Activated CD8-positive, alpha-beta memory T cell treated with anti-CD3 and anti-CD28 coated beads for 4 hours (primary cell): ENCODE measurements at regions not wholly inside any gene's neighbourhood (a gene's known extent, or its start where the extent isn't known, plus 50 kb on each side); places are given as distances from the start of the nearest gene placed in this dataset.
"Not testable (repeated sequence)": the region's sequence is repeated elsewhere in the genome, so short reads cannot be mapped to it uniquely, and the experiment has no call there.

Experiments used
- DNase-seq, 2 donors: peaks; one replicate each; pipeline ENCODE4 v3.0.0-alpha.2; 2020; ENCODE audit warnings: low read depth in 2 of 2

- DNase-seq: no peak
Measured at GRCh38 chr2:234564699-234565098, 67.8 kb upstream of the ARL4C start.

- no peak for DNase-seq
Measured at GRCh38 chr2:234559609-234560008, 62.7 kb upstream of the ARL4C start.

GRCh38 chr2:234558642-234559041 lies 61.8 kb upstream of the ARL4C start:
- DNase-seq: no peak

- no peak for DNase-seq
Measured at GRCh38 chr2:234556848-234557573, 60.1 kb upstream of the ARL4C start.

GRCh38 chr2:234555616-234556249 lies 58.9 kb upstream of the ARL4C start:
- DNase-seq: no peak

GRCh38 chr2:234555161-234555560 lies 58.3 kb upstream of the ARL4C start:
- no peak for DNase-seq

- DNase-seq: not testable (repeated sequence)
Measured at GRCh38 chr2:234553223-234553622, 56.3 kb upstream of the ARL4C start.

GRCh38 chr2:234550511-234551107 lies 53.7 kb upstream of the ARL4C start:
- DNase-seq: peak; percentile 14 to 15

GRCh38 chr2:234550056-234550455 lies 53.2 kb upstream of the ARL4C start:
- DNase-seq: no peak

- no peak for DNase-seq
Measured at GRCh38 chr2:234548695-234549420, 52.0 kb upstream of the ARL4C start.

GRCh38 chr2:234546770-234547169 lies 49.9 kb upstream of the ARL4C start:
- no peak for DNase-seq
